ENCODE measurements at regions not wholly inside any gene's neighbourhood (a gene's known extent, or its start where the extent isn't known, plus 50 kb on each side); places are given as distances from the start of the nearest gene placed in this dataset.

DNA sequence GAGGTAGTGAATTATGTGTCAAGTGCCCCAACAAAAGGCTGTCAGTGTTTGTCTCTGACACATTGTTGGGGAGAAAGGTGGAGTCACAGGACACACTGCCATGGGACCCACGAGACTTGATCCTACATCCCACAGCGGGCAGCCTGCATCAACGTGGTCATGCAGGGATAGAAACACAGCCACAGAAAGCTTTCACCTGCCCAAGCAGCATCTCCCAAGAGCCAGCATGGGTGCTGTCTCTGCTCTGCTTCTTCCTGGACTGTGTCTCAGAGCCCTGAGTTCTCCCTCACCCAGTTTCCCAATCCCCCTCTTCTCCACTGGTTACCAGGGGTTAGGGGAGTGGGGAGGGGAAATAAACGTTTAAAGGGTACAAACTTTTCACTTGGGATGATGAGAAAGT is 97.2 kb downstream of the VPREB1 start (continued):
- no peak for TF ChIP-seq ADNP (tag; IDR thresholded peaks at IDR 0.05)
- no peak for TF ChIP-seq SMARCA4 (IDR thresholded peaks at IDR 0.05)
- TF ChIP-seq POU5F1 (IDR thresholded peaks at IDR 0.05; ENCODE audit: borderline replicate concordance, low read depth, low read length, partially characterized antibody): no peak
- TF ChIP-seq KDM2B (CRISPR knock-in tag; IDR thresholded peaks at IDR 0.05): 0 out of 2 replicates have a peak, but pooled peaks have one; percentile 61
- no peak for TF ChIP-seq PURB (CRISPR knock-in tag; IDR thresholded peaks at IDR 0.05; ENCODE audit: low read depth)
- TF ChIP-seq HDAC3 (IDR thresholded peaks at IDR 0.05; ENCODE audit: borderline replicate concordance, partially characterized antibody): no peak
- no peak for TF ChIP-seq OTX1 (CRISPR knock-in tag; IDR thresholded peaks at IDR 0.05)
- TF ChIP-seq NR3C1 (CRISPR knock-in tag; IDR thresholded peaks at IDR 0.05): no peak
- TF ChIP-seq CBFA2T2 (conservative IDR thresholded peaks at IDR 0.05): no peak
- no peak for TF ChIP-seq ZNF282 (CRISPR knock-in tag; IDR thresholded peaks at IDR 0.05)
- no peak for TF ChIP-seq THRA (IDR thresholded peaks at IDR 0.05)
- TF ChIP-seq ID3 (CRISPR knock-in tag; IDR thresholded peaks at IDR 0.05): no peak
- TF ChIP-seq ID3 (tag; IDR thresholded peaks at IDR 0.05): no peak
- no peak for TF ChIP-seq SMARCE1 (IDR thresholded peaks at IDR 0.05)
- TF ChIP-seq GTF2E2 (tag; IDR thresholded peaks at IDR 0.05): no peak
- TF ChIP-seq NFIX (CRISPR knock-in tag; IDR thresholded peaks at IDR 0.05; ENCODE audit: low read depth): 0 out of 2 replicates have a peak, but pooled peaks have one; percentile 1
- TF ChIP-seq EP400 (IDR thresholded peaks at IDR 0.05): no peak
- TF ChIP-seq TEAD4 (IDR thresholded peaks at IDR 0.05; ENCODE audit: low read length): no peak
- peak; percentile 70; the same call in 1 of the 2 replicates for TF ChIP-seq TEAD4 (CRISPR knock-in tag; IDR thresholded peaks at IDR 0.05; ENCODE audit: borderline replicate concordance)
- TF ChIP-seq ZKSCAN1 (IDR thresholded peaks at IDR 0.05; ENCODE audit: low read depth, low read length): no peak
- no peak for TF ChIP-seq TARDBP (IDR thresholded peaks at IDR 0.05)
- no peak for TF ChIP-seq ZNF445 (CRISPR knock-in tag; IDR thresholded peaks at IDR 0.05; ENCODE audit: low read depth)
- no peak for TF ChIP-seq COPS2 (conservative IDR thresholded peaks at IDR 0.05)
- no peak for TF ChIP-seq NR1H2 (CRISPR knock-in tag; IDR thresholded peaks at IDR 0.05)
- TF ChIP-seq, protein P1, sequence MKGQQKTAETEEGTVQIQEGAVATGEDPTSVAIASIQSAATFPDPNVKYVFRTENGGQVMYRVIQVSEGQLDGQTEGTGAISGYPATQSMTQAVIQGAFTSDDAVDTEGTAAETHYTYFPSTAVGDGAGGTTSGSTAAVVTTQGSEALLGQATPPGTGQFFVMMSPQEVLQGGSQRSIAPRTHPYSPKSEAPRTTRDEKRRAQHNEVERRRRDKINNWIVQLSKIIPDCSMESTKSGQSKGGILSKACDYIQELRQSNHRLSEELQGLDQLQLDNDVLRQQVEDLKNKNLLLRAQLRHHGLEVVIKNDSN (CRISPR knock-in tag; IDR thresholded peaks at IDR 0.05): peak; percentile 34; the same call in 1 of the 2 replicates
- no peak for TF ChIP-seq ZNF140 (CRISPR knock-in tag; IDR thresholded peaks at IDR 0.05)
- TF ChIP-seq ZNF586 (CRISPR knock-in tag; conservative IDR thresholded peaks at IDR 0.05): no peak
